ENCODE measurements at regions not wholly inside any gene's neighbourhood (a gene's known extent, or its start where the extent isn't known, plus 50 kb on each side); places are given as distances from the start of the nearest gene placed in this dataset.

DNA sequence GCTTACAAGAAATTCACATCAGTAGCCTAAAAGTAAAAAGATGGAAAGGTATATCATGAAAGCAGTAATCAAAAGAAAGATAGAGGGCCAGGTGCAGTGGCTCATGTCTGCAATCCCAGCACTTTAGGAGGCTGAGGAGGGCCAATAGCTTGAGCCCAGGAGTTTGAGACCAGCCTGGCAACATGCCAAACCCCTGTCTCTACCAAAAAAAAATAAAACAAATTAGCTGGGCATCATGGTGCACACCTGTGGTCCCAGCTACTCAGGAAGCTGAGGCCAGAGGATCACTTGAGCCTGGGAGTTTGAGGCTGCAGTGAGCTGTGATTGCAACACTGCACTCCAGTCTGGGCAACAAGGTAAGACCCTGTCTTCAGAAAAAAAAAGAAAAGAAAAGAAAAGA is 55.5 kb downstream of the GSPT2 start:
- no peak for DNase-seq

DNA sequence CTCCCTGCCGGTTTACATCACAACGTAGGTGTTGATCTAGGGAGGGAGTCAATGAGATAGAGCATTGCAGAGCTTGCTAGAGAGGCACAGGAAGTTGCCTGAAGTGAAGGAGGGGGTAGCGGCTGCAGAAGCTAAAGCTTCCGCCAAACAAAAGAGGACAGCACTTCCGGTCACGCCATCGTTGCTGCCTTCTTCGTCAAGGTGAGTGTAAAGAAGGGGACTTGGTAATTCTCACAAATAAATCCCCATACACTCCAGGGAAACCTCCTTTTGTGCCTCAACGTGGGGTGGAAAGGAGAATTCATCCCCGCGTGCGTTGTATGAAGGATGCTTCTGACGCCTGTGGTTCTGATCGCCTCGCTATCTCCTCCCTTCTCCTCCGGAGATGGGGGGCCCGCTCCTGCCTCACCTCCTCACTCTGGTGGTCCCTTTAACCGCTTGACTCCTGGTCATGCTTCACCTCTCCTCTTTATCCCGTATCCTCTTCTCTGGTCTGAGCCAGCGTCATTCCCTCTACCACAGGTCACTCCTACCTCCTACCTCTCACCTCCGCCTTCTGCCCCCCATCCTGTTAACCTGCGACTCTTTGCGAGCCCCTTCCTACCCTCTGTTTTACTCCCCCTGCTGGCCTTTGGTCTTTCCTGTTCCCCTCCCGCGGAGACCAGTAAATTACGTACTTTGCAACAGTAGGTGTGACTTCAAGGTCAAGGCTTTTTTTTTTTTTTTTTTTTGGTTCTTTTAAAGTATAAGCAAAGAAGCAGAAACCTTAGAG is 59.9 kb downstream of the GSPT2 start:
- peak; percentile 55 for DNase-seq

DNA sequence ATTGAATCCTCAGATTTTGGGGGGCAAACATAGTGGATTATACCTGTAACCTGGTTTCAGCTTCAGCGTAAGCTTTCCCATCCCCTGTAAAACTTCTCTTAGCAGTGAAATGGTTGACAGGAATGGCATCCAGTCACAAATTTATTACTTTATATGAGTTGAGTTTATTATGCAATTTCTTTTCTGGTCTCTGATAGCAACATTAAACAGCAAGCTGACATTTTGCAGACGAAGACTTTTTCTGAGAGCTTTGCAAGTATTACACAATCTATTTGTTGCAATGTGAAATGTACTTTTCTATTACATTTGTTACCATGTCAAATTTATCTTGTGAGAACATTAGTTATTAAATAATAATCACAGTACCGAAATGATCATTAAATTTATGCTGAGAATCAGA is 60.6 kb downstream of the GSPT2 start:
- DNase-seq: no peak

DNA sequence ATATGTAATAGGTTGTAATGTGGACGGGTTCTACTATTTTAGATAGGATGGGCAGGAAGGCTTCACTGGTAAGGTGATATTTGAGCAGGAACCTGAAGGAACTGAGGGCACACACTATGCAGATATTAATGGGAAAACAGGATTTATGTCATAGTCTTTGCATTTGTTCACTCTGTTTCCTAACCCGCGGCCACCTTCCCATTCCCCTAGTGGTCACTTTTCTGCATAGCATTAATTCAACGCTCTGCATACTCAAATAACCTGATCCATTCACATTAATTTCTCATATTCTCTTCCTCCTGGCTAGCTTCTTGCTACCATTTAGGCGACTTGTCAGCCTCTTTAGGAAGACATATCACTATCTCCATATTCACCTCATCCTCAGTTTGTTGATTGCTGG is 61.5 kb downstream of the GSPT2 start:
- DNase-seq: no peak

DNA sequence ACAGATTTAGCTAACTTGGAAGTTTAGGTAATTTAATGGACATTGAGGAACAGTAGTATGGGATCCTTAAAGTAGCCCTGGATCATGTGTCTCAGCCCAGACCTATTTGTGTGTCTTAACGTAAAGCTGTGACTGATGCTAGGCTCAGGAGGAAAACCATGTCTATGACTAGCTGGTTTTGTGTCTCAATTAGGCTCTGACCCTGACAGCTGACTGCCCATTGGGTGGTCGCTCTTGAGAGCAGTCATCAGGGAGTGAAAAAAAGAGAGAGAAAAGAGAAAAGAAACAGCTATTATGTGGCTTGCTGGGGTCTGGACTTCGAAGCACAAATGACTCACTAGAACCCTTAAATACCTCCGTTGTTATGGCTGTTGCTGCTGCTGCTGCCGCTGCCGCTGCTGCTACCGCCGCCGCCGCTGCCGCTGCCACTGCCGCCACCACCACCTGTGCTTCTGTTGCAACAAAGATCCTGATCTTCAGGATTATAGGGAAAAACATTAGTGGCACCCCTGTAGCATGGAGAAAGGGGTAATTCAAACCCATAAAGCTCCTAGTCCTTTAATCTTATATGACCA is 70.7 kb downstream of the GSPT2 start:
- no peak for DNase-seq

DNA sequence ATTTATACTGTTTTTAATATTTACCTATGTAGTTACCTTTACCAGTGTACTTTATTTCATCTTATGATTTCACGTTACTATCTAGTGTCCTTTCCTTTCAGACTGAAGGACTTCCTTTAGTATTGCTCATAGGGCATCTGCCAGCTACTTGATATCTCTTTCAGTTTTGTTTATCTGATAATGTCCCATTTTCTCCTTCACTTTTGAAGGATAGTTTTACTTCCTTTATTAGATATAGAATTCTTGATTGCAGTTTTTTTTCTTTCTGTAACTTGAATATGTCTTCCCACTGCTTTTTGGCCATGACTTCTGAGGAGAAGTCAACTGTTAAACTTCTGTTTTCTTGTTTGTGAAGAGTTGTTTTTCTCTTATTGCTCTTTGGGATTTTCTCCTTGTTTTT is 69.4 kb upstream of the MAGED1 start:
- no peak for DNase-seq

DNA sequence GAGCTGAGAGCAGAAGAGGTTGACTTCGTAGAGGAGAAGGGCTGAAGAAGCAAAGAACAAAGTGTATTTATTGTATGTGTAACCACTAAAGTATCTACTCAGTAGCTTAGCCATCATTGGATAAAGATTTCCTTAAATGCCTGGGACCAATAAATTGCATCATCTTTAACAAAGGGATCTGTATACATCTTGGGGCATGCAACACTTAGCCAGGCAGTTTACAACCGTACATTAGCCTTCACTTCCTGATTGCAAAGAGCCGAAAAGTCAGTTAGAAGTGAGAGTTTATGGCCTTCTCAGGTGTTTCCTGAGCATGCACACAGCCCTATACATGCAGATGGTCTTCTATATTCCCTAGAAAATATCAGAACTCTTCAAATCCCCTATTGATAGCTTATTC is 68.0 kb upstream of the MAGED1 start:
- DNase-seq: no peak

DNA sequence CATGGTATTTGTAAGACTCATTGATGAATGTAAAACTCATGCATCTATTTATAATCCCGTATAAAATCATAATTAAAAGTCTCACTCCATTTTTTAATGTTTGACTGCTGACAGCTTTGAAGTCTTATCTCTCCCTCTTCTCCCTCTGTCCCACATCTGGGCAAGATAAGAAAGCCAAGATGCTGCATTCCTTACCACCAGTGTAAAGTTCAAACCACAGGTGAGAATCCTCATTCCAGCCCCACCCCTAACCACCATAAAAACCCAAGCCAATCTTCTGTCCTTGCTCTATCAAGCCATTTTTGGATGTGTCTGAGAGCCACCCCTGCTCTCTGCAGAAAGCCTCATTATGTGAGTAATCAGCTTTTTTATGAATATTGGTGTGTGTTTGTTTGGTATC is 59.3 kb upstream of the MAGED1 start:
- no peak for DNase-seq

DNA sequence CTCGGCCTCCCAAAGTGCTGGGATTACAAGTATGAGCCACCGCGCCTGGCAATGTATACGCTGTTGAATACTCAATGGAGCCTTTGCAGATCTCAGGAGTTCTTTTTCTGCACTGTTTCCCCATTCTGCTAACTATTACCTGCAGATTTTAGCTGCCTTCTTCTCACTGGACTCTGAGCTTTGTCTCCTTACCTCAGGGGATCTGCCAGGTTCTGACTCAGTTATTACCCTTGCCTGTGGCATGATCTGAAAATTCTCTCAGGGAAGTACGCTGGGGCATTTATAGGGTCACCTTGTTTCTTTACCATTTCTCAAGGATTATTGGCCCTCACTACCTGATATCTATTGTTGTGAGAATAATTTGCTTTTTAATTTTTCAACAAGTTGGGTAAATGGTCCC is 56.6 kb upstream of the MAGED1 start:
- no peak for DNase-seq

DNA sequence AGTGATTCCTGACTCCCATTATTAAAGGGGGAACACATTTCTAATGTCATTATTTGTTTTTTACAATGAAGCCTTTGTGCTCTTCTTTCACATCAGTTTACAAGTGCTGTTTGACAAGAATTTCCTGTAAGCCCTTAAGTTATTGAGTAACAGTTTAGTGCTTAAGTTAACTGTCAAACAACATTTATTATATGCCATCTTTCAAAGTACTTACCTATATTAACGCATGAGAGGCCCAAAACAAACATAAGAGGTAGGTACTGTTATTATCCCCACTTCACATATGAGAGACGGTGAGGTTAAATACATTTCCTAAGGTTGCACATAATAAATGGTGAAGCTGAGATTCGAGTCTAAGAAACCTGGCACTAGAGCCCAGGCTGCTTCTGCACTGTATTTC is 56.0 kb upstream of the MAGED1 start:
- no peak for DNase-seq

DNA sequence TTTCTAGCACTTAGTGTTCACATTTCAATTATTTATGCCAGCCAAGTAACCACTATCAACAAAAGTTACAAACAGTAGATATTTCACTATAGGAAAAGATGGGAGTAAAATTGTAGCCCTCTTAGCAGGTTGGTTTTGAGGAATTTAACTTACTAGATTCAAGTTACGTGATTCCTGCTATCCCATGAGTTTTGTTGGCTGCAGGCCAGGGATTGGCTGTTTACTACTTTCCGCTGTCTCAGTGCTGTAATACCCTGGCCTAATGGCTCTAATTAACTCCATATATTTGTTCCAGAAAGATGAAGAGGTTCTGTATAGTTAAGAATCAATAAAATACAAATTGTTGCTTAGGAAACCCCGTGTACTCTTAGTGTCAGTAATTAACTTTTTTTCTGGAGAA is 55.5 kb upstream of the MAGED1 start:
- DNase-seq: no peak
